Heart left ventricle (tissue), 13 donors: ENCODE measurements at regions not wholly inside any gene's neighbourhood (a gene's known extent, or its start where the extent isn't known, plus 50 kb on each side); places are given as distances from the start of the nearest gene placed in this dataset.

Source experiments
- CTCF ChIP-seq, 12 donors: fragments of 200-600 bp; sonication (generic) in 4 of 12; IDR thresholded peaks; one replicate each; pipeline versions ENCODE4 v1.5.0 to v1.8.0; 2018 to 2022; ENCODE audit warnings: antibody characterized with exemption in 12 of 12, mild to moderate bottlenecking in 5 of 12
- POLR2A ChIP-seq, 2 donors: fragments of 450-650 bp; IDR thresholded peaks; one replicate each; pipeline ENCODE4 v1.6.1; 2017; ENCODE audit warnings: antibody characterized with exemption in 2 of 2, mild to moderate bottlenecking in 2 of 2, moderate library complexity in 2 of 2
- donor health status: ischemic (EF 13 %, LVEDD 7.1; RV severe dilation, severe dysfunction).
- donor health status: DM: no; HTN: yes; CAD: no.
- donor health status: DM: no; HTN: no; CAD: no.
- donor health status: ischemic (EF 25% LVEDD 6.9; RV normal size, moderate dysfunction).
- donor health status: ischemic (EF 25% LVEDD 5.7; RV mildly dilated, moderate dysfunction).
- donor health status: ischemic (EF 35%, LVEDD 5.7; RV mildly dilated, moderate dysfunction).
- donor health status: nonischemic (EF 11% LVEDD 7.7; RV severe dilation, severe dysfunction).
- donor health status: DM: yes; HTN: yes; CAD: no.
- donor health status: PGD.
- donor health status: ischemic (EF 29% LVEDD 5.4; RV normal size, mild dysfunction).
- donor health status: nonischemic (EF 23%, LVEDD 6.1; RV moderate dilation, normal function).

GRCh38 chr9:79501546-79501945 lies 70.2 kb upstream of the TLE4 start:
- TF ChIP-seq CTCF (IDR thresholded peaks at IDR 0.05): no peak
- TF ChIP-seq POLR2A (IDR thresholded peaks at IDR 0.05): no peak
